Stimulated activated CD4-positive, alpha-beta T cell treated with anti-CD3 and anti-CD28 coated beads, TNF-alpha, amount 100 ng/mL, for 1 hour (primary cell): ENCODE measurements at regions not wholly inside any gene's neighbourhood (a gene's known extent, or its start where the extent isn't known, plus 50 kb on each side); places are given as distances from the start of the nearest gene placed in this dataset.

Source experiments
- DNase-seq, 3 donors: peaks; one replicate each; pipeline ENCODE4 v3.0.0-alpha.2; 2020; ENCODE audit warnings: low read depth in 3 of 3, low spot score in 1 of 3

- DNase-seq, result no peak
Measured at GRCh38 chr2:43039376-43040080, 186.9 kb downstream of the ZFP36L2 start.

DNA sequence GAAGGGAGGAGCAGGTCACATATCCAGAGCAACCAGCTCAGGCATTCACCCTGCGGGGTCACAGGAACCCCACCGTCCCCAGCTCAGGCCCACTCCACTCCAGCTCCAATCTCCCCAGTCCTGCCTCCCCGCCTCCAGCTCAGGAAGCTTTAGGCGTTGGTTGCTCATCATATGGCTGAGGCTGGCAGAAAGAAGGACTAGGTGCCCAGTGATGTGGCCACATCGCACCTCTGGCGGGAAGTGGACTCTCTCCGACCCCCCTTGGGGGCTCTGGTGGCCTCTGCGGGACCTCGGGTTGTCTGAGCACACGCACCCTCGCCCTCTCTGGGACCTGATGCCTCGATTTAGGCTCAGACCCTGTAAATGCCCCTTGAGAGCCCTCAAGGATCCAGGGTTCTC lies 187.7 kb downstream of the ZFP36L2 start:
- no peak for DNase-seq

DNA sequence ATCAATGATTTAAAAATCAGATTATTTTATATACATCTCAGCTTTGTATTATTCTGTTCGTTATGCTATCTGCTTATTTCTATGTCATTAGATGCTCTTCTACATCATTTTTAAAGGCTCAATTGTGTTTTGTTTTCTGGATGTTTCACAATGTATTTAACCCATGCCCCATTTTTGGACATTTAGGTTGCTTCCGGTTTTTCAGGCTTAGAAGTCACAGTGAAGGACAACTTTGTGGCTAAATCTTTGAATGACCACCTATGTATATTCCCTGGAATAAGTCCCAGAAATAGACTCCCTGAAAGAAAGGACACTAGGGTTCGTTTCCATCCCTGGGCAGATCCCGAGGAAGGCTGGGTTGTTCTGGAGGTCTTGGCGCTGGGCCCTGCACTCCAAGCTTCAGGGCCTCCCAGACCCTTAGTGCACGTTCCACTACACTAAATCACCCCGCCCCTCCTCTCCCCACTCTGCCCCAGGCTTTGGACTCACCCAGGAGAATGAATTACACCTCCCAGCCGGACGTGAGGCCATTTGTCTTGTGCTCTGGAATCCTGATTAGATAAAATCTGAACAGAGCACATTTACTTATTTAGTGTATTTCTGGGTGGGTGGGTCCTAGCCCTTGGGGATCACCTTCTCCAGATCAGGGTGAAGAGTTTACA lies 188.2 kb downstream of the ZFP36L2 start:
- DNase-seq, result no peak

GRCh38 chr2:43035922-43036321 lies 190.5 kb downstream of the ZFP36L2 start:
- DNase-seq, result no peak

- DNase-seq, result no peak
Measured at GRCh38 chr2:43034921-43035320, 191.5 kb downstream of the ZFP36L2 start.

- no peak for DNase-seq
Measured at GRCh38 chr2:43034242-43034619, 192.2 kb downstream of the ZFP36L2 start.

DNA sequence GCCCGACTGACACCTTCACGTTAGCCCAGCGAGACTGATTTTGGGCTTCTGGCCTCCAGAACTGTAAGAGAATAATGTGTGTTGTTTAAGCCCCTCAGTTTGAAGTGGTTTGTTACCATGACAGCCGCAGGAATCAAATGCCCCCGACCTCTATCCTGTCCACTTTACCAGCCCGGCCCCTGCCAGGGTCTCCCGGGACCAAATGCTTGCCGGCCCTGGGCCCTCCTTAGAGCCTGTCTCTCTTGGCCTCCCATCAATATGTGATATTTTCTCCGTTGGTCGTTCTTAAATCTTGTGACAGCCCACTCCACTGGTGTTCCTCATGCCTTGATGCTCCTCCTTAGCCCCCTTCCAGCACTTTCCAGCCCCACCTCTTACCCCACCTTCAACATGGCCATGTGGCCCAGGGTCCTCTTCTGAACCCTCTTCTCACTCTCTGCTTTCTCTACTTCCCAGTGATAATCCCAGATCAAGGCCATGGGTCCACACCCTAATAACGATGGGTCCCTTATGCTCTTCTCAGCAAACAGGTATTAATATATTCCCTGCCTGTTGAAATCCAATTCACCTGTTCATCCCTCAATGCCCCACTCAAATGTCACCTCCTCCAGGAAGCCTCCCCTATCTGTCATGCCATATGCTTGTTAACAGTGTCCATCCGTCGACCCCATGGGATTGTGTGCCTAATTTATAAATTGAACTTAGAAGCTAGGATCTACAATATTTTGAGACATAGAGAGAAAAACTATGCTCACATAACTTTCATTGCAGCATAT lies 192.8 kb downstream of the ZFP36L2 start:
- DNase-seq, result no peak

DNA sequence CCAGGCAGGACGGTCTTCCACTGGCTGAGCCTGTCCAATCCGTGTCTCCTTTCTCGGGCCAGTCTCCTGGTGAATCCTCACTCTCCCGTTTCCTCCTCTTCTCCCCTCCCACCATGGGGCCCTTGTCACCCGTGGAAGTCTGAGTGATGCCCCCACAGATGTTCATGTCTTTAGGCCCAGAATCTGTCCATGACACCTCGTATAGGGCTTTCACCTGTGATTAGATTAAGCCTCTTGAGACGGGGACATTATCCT lies 193.5 kb downstream of the ZFP36L2 start:
- no peak for DNase-seq

GRCh38 chr2:43032213-43033015 lies 194.0 kb downstream of the ZFP36L2 start:
- no peak for DNase-seq

DNA sequence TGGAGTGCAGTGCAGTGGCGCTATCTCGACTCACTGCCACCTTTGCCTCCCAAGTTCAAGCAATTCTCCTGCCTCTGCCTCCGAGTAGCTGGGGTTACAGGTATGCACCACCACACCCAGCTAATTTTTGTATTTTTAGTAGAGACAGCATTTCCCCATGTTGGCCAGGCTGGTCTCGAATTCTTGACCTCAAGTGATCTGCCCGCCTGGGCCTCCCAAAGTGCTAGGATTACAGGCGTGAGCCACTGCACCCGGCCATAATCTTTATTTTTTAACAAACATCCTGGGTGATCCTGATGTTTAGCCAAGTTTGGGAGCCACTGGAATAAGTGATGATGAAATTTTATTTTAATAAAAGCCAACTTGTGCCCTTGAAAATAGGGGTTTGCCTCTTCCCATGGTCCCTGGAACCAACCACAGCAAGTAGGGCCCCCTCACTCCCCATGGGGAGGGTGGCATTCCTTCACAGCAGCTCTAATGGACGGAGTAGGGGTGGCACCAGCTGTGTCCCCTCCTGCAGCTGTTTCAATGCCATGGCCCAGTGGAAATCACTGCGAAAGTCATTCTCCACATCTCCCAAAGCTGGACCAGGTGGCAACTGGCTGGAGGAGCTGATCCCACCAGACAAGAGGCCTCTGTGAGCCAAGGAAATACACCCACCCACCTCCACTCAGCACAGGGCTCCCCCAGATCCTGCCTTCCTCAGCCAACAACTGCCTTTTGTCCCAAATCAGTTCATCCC lies 194.8 kb downstream of the ZFP36L2 start:
- no peak for DNase-seq

- DNase-seq, result no peak
Measured at GRCh38 chr2:43030551-43031307, 195.7 kb downstream of the ZFP36L2 start.

- DNase-seq, result no peak
Measured at GRCh38 chr2:43029186-43029585, 197.2 kb downstream of the ZFP36L2 start.

DNA sequence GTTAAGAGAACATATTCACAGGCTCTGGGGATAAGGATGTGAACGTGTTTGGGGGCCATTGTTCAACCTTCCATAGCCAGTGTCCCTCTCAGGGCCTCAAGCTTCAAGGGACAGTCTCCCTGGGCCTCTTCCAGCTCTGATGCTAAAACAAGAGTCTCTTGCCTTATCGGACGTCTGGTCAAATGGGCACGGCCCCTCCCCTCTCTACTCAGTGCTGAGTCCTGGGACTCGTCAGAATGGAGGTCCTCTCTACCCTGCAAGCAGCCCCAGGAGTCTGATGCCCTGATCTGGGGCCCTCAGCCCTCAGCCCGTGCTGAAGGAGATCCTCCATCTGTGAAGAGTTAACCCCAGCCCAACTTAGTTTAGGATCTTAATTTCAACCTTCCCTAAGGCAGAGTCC lies 198.2 kb downstream of the ZFP36L2 start:
- DNase-seq, result no peak

DNA sequence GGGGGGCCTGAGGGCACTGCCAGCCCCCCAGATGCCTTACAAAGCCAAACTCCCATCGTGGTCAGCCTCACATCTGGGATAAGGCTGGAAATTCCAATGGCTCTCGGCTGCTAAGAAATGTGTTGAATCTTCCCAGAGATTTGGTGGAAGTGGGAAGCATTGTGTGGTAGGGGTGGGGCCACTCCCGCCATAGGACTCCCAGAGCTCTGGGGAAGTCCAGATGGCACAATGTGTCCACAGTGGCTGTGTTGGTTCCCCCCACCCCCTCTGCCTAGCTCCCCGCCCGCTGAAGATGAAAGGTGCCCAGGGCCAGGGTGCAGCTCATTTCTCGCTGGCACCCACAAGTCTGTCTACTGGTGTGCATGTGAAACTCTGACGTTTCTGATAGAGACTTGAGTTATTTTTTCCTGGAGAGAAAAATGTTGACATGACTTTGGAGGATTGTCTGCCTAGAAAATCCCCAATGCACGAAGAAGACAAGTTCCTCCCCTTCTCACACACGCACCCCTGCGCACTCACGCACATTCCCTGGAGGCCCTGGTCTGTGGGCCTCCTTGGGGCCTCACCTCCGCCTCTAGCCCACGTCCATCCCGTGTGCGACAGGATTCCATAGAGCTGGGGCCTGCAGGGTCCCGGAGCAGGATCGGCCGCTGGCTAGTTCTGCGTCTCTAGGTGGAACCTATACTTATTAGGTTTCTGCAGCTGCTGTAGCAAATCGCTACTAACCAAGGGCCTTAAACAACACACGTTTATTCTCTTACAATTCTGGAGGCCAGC lies 199.1 kb downstream of the ZFP36L2 start:
- no peak for DNase-seq

GRCh38 chr2:43026426-43027096 lies 199.8 kb downstream of the ZFP36L2 start:
- no peak for DNase-seq

DNA sequence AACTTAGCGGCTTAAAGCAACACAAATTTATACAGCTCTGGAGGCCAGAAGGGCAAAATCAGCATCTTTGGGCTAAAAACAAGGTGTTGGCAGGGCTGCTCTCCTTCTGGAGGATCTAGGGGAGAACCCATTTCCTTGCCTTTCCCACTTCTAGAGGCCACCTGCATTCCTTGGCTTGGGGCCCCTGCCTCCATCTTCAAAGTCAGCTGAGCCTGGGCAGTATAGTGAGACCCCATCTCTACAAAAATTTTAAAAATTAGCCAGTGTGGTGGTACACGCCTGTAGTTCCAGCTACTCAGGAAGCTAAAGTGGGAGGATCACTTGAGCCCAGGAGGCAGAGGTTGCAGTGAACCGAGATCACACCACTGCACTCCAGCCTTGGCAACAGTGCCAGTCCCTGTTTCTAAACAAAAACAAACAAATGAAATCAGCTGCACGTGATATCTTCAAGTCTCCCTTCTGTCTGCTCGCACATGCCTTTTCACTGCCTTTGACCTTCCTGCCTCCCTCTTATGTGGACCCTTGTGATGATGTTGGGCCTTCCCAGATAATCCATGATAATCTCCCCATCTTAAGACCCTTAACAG lies 200.6 kb downstream of the ZFP36L2 start:
- no peak for DNase-seq

GRCh38 chr2:43024515-43025011 lies 201.8 kb downstream of the ZFP36L2 start:
- DNase-seq, result peak in 2 of 3 donors; percentile 13 to 14

- DNase-seq, result no peak
Measured at GRCh38 chr2:43023791-43024514, 202.5 kb downstream of the ZFP36L2 start.
